ENCODE measurements at regions not wholly inside any gene's neighbourhood (a gene's known extent, or its start where the extent isn't known, plus 50 kb on each side); places are given as distances from the start of the nearest gene placed in this dataset.
A peak's percentile ranks its signal among the peaks of the same experiment; 100 is the strongest.
"Not testable (repeated sequence)": the region's sequence is repeated elsewhere in the genome, so short reads cannot be mapped to it uniquely, and the experiment has no call there.

GRCh38 chr2:40027968-40028367, 248.9 kb upstream of the THUMPD2 start:
- no peak for DNase-seq (ENCODE audit: low read depth in 1 of 2, low spot score in 2 of 2)
- no peaks in the 10 kb centered on the region for H3K27me3 ChIP-seq (replicated peaks)
- no peak overlapping the region for H3K27ac ChIP-seq
- no peaks in the 10 kb centered on the region for H3K9me3 ChIP-seq (replicated peaks)
- H3K36me3 ChIP-seq = no peaks in the 10 kb centered on the region
- H3K4me3 ChIP-seq = no peak overlapping the region
- peaks cover 6% of the 10 kb centered on the region; the same call in 1 of the 2 replicates for H3K4me1 ChIP-seq (replicated peaks)

GRCh38 chr2:40025276-40025675, 246.2 kb upstream of the THUMPD2 start:
- H3K36me3 ChIP-seq; H3K27ac ChIP-seq; H3K27me3 ChIP-seq (replicated peaks); DNase-seq (ENCODE audit: low read depth in 1 of 2, low spot score in 2 of 2); H3K4me1 ChIP-seq (replicated peaks); H3K4me3 ChIP-seq; H3K9me3 ChIP-seq (replicated peaks): not testable (repeated sequence)

- Histone ChIP-seq H3K27ac (no peak overlapping the region), H3K36me3 (no peaks in the 10 kb centered on the region), H3K9me3 (replicated peaks) (peaks cover 10% of the 10 kb centered on the region; the same call in 1 of the 2 replicates), H3K4me1 (replicated peaks) (no peaks in the 10 kb centered on the region), H3K4me3 (no peak overlapping the region), H3K27me3 (replicated peaks) (no peaks in the 10 kb centered on the region)
- DNase-seq (ENCODE audit: low read depth in 1 of 2, low spot score in 2 of 2) = no peak
These were observed 241.9 kb upstream of the THUMPD2 start for GRCh38 chr2:40020997-40021396.

GRCh38 chr2:40016151-40016885, 237.3 kb upstream of the THUMPD2 start:
- DNase-seq (ENCODE audit: low read depth in 1 of 2, low spot score in 2 of 2) = no peak
- no peaks in the 10 kb centered on the region for H3K36me3 ChIP-seq
- no peak overlapping the region for H3K4me3 ChIP-seq
- H3K9me3 ChIP-seq (replicated peaks) = peaks cover 8% of the 10 kb centered on the region; the same call in 1 of the 2 replicates
- H3K4me1 ChIP-seq (replicated peaks) = no peaks in the 10 kb centered on the region
- no peaks in the 10 kb centered on the region for H3K27me3 ChIP-seq (replicated peaks)
- H3K27ac ChIP-seq = no peak overlapping the region

GRCh38 chr2:40013962-40014361, 234.9 kb upstream of the THUMPD2 start:
- not testable (repeated sequence) for H3K27me3 ChIP-seq (replicated peaks); H3K9me3 ChIP-seq (replicated peaks); H3K4me1 ChIP-seq (replicated peaks); H3K4me3 ChIP-seq; DNase-seq (ENCODE audit: low read depth in 1 of 2, low spot score in 2 of 2); H3K36me3 ChIP-seq; H3K27ac ChIP-seq

DNA sequence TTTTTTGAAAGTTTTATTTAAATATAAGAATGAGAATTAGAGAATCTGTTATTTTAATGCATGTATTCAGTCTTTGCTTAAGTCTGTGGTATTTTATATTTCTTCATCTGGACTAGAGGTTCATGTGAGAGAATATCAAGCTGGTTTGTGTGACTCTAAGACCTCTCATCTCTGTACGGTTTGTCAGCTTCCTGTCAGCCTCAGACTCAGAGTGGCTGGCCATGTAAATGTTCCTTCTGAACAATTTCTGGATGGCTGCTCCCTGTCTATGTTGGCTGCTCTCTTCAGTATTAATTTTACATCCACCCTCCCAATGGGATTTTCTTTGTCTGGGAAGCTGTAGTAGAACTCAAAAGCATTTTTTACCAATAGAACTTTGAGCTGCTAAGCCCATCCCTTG, 225.3 kb upstream of the THUMPD2 start:
- Histone ChIP-seq H3K4me1 (replicated peaks) (no peaks in the 10 kb centered on the region), H3K27ac (no peak overlapping the region), H3K9me3 (replicated peaks) (no peaks in the 10 kb centered on the region), H3K4me3 (no peak overlapping the region), H3K36me3 (no peaks in the 10 kb centered on the region), H3K27me3 (replicated peaks) (no peaks in the 10 kb centered on the region)
- no peak for DNase-seq (ENCODE audit: low read depth in 1 of 2, low spot score in 2 of 2)

DNA sequence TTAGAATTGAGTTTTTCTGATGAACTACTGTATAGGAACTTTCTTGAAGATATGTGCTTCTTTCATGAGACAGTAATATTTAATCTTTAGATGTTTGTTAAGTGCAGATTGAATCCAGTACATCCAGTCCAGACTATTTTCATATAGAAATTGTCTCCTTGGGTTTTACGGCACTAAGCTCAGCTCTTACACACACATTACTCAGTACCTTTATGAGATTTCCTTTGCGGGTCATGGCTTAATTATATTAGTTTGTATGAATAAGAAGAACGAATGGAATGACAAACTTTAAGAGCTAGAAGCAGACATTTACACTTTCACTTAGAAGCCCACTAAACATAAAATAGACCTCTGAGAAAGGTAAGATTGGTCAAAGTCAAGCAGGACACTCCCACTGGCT, 223.3 kb upstream of the THUMPD2 start:
- no peak for DNase-seq (ENCODE audit: low read depth in 1 of 2, low spot score in 2 of 2)
- Histone ChIP-seq H3K36me3 (no peaks in the 10 kb centered on the region), H3K4me1 (replicated peaks) (no peaks in the 10 kb centered on the region), H3K27me3 (replicated peaks) (no peaks in the 10 kb centered on the region), H3K27ac (no peak overlapping the region), H3K4me3 (no peak overlapping the region), H3K9me3 (replicated peaks) (no peaks in the 10 kb centered on the region)

- no peak for DNase-seq (ENCODE audit: low read depth in 1 of 2, low spot score in 2 of 2)
- Histone ChIP-seq H3K27me3 (replicated peaks) (no peaks in the 10 kb centered on the region), H3K4me3 (no peak overlapping the region), H3K27ac (no peak overlapping the region), H3K9me3 (replicated peaks) (no peaks in the 10 kb centered on the region; the same call in 1 of the 2 replicates), H3K36me3 (no peaks in the 10 kb centered on the region), H3K4me1 (replicated peaks) (peaks cover 10% of the 10 kb centered on the region)
These were observed 220.8 kb upstream of the THUMPD2 start for GRCh38 chr2:39999864-40000263.

GRCh38 chr2:39998617-39999016, 219.6 kb upstream of the THUMPD2 start:
- no peaks in the 10 kb centered on the region for H3K27me3 ChIP-seq (replicated peaks)
- peaks cover 10% of the 10 kb centered on the region for H3K4me1 ChIP-seq (replicated peaks)
- no peaks in the 10 kb centered on the region; the same call in 1 of the 2 replicates for H3K9me3 ChIP-seq (replicated peaks)
- no peak for DNase-seq (ENCODE audit: low read depth in 1 of 2, low spot score in 2 of 2)
- H3K36me3 ChIP-seq = no peaks in the 10 kb centered on the region
- H3K27ac ChIP-seq = no peak overlapping the region
- H3K4me3 ChIP-seq = no peak overlapping the region

DNA sequence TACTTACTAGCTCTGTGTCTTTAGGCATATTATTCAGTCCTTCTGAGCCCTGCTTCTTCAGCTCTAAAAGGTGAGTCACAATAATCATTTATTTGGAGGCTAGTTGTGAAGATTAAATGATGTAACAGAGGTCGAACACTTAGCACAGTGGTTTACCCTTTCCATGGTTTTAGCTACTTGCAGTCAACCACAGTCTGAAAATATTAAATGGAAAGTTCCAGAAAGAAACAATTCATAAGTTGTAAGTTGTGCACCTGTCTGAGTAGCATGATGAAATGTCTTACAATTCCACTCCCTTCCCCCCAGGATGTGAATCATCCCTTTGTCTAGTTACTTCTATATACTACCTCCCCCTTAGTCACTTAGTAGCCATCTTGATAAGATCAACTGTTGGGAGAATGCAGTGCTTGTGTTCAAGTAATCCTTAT, 217.6 kb upstream of the THUMPD2 start:
- no peaks in the 10 kb centered on the region for H3K27me3 ChIP-seq (replicated peaks)
- no peak overlapping the region for H3K27ac ChIP-seq
- H3K9me3 ChIP-seq (replicated peaks) = no peaks in the 10 kb centered on the region; the same call in 1 of the 2 replicates
- H3K4me1 ChIP-seq (replicated peaks) = peaks cover 10% of the 10 kb centered on the region
- peak in 1 of 2 experiments; percentile 14 for DNase-seq (ENCODE audit: low read depth in 1 of 2, low spot score in 2 of 2)
- no peak overlapping the region for H3K4me3 ChIP-seq
- H3K36me3 ChIP-seq = no peaks in the 10 kb centered on the region

GRCh38 chr2:39995005-39995737, 216.1 kb upstream of the THUMPD2 start:
- Histone ChIP-seq H3K4me1 (replicated peaks) (peaks cover 10% of the 10 kb centered on the region), H3K27me3 (replicated peaks) (no peaks in the 10 kb centered on the region), H3K4me3 (no peak overlapping the region), H3K36me3 (no peaks in the 10 kb centered on the region), H3K9me3 (replicated peaks) (no peaks in the 10 kb centered on the region; the same call in 1 of the 2 replicates), H3K27ac (no peak overlapping the region)
- DNase-seq (ENCODE audit: low read depth in 1 of 2, low spot score in 2 of 2) = no peak

DNA sequence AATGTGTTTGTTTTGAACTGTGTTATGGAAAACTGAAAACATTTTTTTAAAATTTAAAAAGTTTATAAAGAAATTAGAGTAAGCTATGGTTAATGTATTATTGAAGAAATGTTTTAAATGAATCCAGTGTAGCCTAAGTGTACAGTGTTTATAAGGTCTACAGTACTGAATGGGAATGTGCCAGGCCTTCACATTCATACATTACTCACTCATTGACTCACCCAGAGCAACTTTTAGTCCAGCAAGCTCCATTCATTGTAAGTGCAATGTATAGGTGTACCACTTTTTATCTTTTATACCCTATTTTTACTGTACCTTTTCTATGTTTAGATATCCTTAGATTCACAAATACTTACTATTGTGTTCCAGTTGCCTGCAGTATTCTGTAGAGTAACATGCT, 215.1 kb upstream of the THUMPD2 start:
- H3K27ac ChIP-seq = no peak overlapping the region
- DNase-seq (ENCODE audit: low read depth in 1 of 2, low spot score in 2 of 2) = no peak
- H3K27me3 ChIP-seq (replicated peaks) = no peaks in the 10 kb centered on the region
- peaks cover 10% of the 10 kb centered on the region for H3K4me1 ChIP-seq (replicated peaks)
- no peaks in the 10 kb centered on the region for H3K36me3 ChIP-seq
- no peak overlapping the region for H3K4me3 ChIP-seq
- H3K9me3 ChIP-seq (replicated peaks) = no peaks in the 10 kb centered on the region; the same call in 1 of the 2 replicates

DNA sequence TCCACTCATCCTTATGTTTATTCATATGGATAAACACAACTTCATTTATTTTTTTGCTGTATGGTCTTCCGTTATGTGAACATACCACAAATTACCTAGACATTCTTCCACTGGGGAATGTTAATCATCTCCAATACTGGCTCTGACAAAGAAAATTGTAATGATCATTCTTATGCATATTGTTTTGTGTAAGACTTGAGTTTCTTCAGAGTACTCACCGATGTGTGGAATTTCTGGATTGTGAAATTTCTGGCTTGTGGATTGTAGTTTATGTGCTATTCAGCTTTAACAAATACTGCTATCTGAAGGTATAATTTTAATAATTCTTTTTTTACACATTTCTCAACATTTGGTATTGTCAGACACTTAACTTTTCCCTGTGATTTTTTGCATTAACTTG, 212.2 kb upstream of the THUMPD2 start:
- DNase-seq (ENCODE audit: low read depth in 1 of 2, low spot score in 2 of 2) = no peak
- no peaks in the 10 kb centered on the region for H3K36me3 ChIP-seq
- H3K4me3 ChIP-seq = no peak overlapping the region
- H3K27ac ChIP-seq = no peak overlapping the region
- no peaks in the 10 kb centered on the region for H3K9me3 ChIP-seq (replicated peaks)
- H3K4me1 ChIP-seq (replicated peaks) = peaks cover under 1% of the 10 kb centered on the region; the same call in 1 of the 2 replicates
- no peaks in the 10 kb centered on the region for H3K27me3 ChIP-seq (replicated peaks)

GRCh38 chr2:39990335-39990900, 211.4 kb upstream of the THUMPD2 start:
- H3K27ac ChIP-seq = no peak overlapping the region
- no peaks in the 10 kb centered on the region for H3K27me3 ChIP-seq (replicated peaks)
- no peak overlapping the region for H3K4me3 ChIP-seq
- H3K36me3 ChIP-seq = no peaks in the 10 kb centered on the region
- no peaks in the 10 kb centered on the region for H3K4me1 ChIP-seq (replicated peaks)
- no peak for DNase-seq (ENCODE audit: low read depth in 1 of 2, low spot score in 2 of 2)
- no peaks in the 10 kb centered on the region for H3K9me3 ChIP-seq (replicated peaks)
